Aorta (tissue), 5 donors: ENCODE measurements at regions not wholly inside any gene's neighbourhood (a gene's known extent, or its start where the extent isn't known, plus 50 kb on each side); places are given as distances from the start of the nearest gene placed in this dataset.
"Not testable (repeated sequence)": the region's sequence is repeated elsewhere in the genome, so short reads cannot be mapped to it uniquely, and the experiment has no call there.

Experiments
- ATAC-seq: fragments of 200-7000 bp; cut with Tn5 transposase; one replicate; pipeline ENCODE4 v1.9.1; 2022; ENCODE audit warnings: moderate library complexity; ENCODE audit not compliant: low FRiP score
- DNase-seq, 2 donors: peaks; one replicate each; pipeline ENCODE4 v3.0.0-alpha.2; 2020
- H3K27ac ChIP-seq, 2 donors: one replicate each; pipeline ENCODE4 v1.5.1; 2013; ENCODE audit warnings: low read length in 2 of 2, mild to moderate bottlenecking in 2 of 2, moderate library complexity in 2 of 2, control low read depth in 1 of 2, inconsistent platforms in 1 of 2, low read depth in 1 of 2
- H3K27me3 ChIP-seq, 2 donors: one replicate each; pipeline ENCODE4 v1.6.1; 2013; ENCODE audit warnings: control low read depth in 1 of 2, low read length in 1 of 2, mild to moderate bottlenecking in 1 of 2, moderate library complexity in 1 of 2; ENCODE audit not compliant: insufficient read depth in 2 of 2, control insufficient read depth in 1 of 2
- H3K36me3 ChIP-seq, 2 donors: one replicate each; pipeline ENCODE4 v1.6.1; 2013; ENCODE audit warnings: control low read depth in 1 of 2, low read length in 1 of 2, mild to moderate bottlenecking in 1 of 2; ENCODE audit not compliant: insufficient read depth in 2 of 2, control insufficient read depth in 1 of 2
- H3K4me1 ChIP-seq, 2 donors: one replicate each; pipeline ENCODE4 v1.6.1; 2013; ENCODE audit warnings: low read length in 2 of 2, control low read depth in 1 of 2, mild to moderate bottlenecking in 1 of 2, moderate library complexity in 1 of 2; ENCODE audit not compliant: insufficient read depth in 2 of 2, control insufficient read depth in 1 of 2
- H3K4me3 ChIP-seq, 2 donors: one replicate each; pipeline ENCODE4 v1.5.1; 2013; ENCODE audit warnings: low read length in 2 of 2, control low read depth in 1 of 2, mild to moderate bottlenecking in 1 of 2
- H3K9me3 ChIP-seq: one replicate; pipeline ENCODE4 v1.6.1; 2013; ENCODE audit warnings: mild to moderate bottlenecking, low read length; ENCODE audit not compliant: control insufficient read depth
- WGBS, 2 donors: extraction: QIAGEN DNeasy Blood & Tissue Kit; methylation state at CpG; one replicate each; pipeline ENCODE4 v1.1.7; 2013; 5-methylcytosine and 5-hydroxymethylcytosine counted together
- intact Hi-C, 2 donors: fragments of 100-400 bp; cut with DNase I; formaldehyde crosslinking; loops; one replicate each; pipeline versions ENCODE4 v1.14.2 to v1.15.0; 2022
- donor health status: healthy with polysubstance abuse.
- donor health status: Bipolar disorder and iron deficiency.
- donor health status: DM: no; HTN: no; CAD: no.
- donor health status: DM: no; HTN: no; CAD: no.
- donor health status: DM: yes; HTN: yes; CAD: no.

GRCh38 chr11:3437441-3437840 is 58.5 kb upstream of the ZNF195 start:
- H3K27me3 ChIP-seq, H3K4me1 ChIP-seq, DNase-seq, H3K27ac ChIP-seq, intact Hi-C loops, H3K9me3 ChIP-seq, H3K4me3 ChIP-seq, ATAC-seq, H3K36me3 ChIP-seq: not testable (repeated sequence)
- 85% methylated on average over 14 of the region's 14 CpGs for WGBS, 2 donors

- DNase-seq (no peak), ATAC-seq (no peak)
- H3K36me3 ChIP-seq: no peaks in the 10 kb centered on the region
- H3K4me1 ChIP-seq: no peaks in the 10 kb centered on the region
- H3K27me3 ChIP-seq: no peaks in the 10 kb centered on the region
- 94 to 97% methylated on average over 28 of the region's 28 CpGs for WGBS, 2 donors
- no peaks in the 10 kb centered on the region for H3K9me3 ChIP-seq
- no peak overlapping the region for H3K27ac ChIP-seq
- intact Hi-C loops: no loop called here
- no peak overlapping the region for H3K4me3 ChIP-seq
Observed at GRCh38 chr11:3434976-3435375, 56.0 kb upstream of the ZNF195 start.

GRCh38 chr11:3429191-3429590 is 50.2 kb upstream of the ZNF195 start:
- H3K9me3 ChIP-seq, intact Hi-C loops, H3K4me1 ChIP-seq, H3K4me3 ChIP-seq, H3K36me3 ChIP-seq, H3K27ac ChIP-seq, DNase-seq, ATAC-seq, H3K27me3 ChIP-seq: not testable (repeated sequence)
- 33 to 36% methylated on average over 6 of the region's 6 CpGs for WGBS, 2 donors
